ENCODE measurements at regions not wholly inside any gene's neighbourhood (a gene's known extent, or its start where the extent isn't known, plus 50 kb on each side); places are given as distances from the start of the nearest gene placed in this dataset.
A peak's percentile ranks its signal among the peaks of the same experiment; 100 is the strongest.
"Not testable (repeated sequence)": the region's sequence is repeated elsewhere in the genome, so short reads cannot be mapped to it uniquely, and the experiment has no call there.

- H3K27ac ChIP-seq; CTCF ChIA-PET; H3K4me1 ChIP-seq; POLR2A ChIA-PET; H3K9me3 ChIP-seq; H3K4me2 ChIP-seq; H3K4me3 ChIP-seq; ATAC-seq; DNase-seq (ENCODE audit: low read depth in 1 of 2, low spot score in 1 of 2); FAIRE-seq: not testable (repeated sequence)
- TF ChIP-seq ZFP36 (IDR thresholded peaks at IDR 0.05; ENCODE audit: borderline replicate concordance, partially characterized antibody): peak; percentile 82
- WGBS (ENCODE audit: missing lambda C conversion rate): 0% methylated on average over 1 of the region's 1 CpG
Observed at GRCh38 chr10:109809954-109810353, 113.4 kb downstream of the XPNPEP1 start.

- H3K9me3 ChIP-seq; FAIRE-seq; POLR2A ChIA-PET; H3K4me1 ChIP-seq; ATAC-seq; CTCF ChIA-PET; DNase-seq (ENCODE audit: low read depth in 1 of 2, low spot score in 1 of 2); H3K4me3 ChIP-seq; H3K27ac ChIP-seq; H3K4me2 ChIP-seq: not testable (repeated sequence)
- WGBS (ENCODE audit: missing lambda C conversion rate): 18% methylated on average over 11 of the region's 14 CpGs
Observed at GRCh38 chr10:109801191-109801590, 122.1 kb downstream of the XPNPEP1 start.

- Histone ChIP-seq H3K27ac (no peak overlapping the region), H3K4me3 (no peak overlapping the region), H3K4me2 (no peak overlapping the region), H3K4me1 (no peaks in the 10 kb centered on the region), H3K9me3 (no peaks in the 10 kb centered on the region)
- FAIRE-seq (no peak), ATAC-seq (no peak), DNase-seq (ENCODE audit: low read depth in 1 of 2, low spot score in 1 of 2) (no peak)
- ChIA-PET CTCF (no interaction called here), POLR2A (no interaction called here)
- 51% methylated on average over 4 of the region's 4 CpGs for WGBS (ENCODE audit: missing lambda C conversion rate)
- TF ChIP-seq REST (IDR thresholded peaks at IDR 0.05) (no peak), ESRRA (IDR thresholded peaks at IDR 0.05; ENCODE audit: borderline replicate concordance, low read length) (no peak), CBX2 (IDR thresholded peaks at IDR 0.05; ENCODE audit: borderline replicate concordance, low read depth) (no peak), ATOH8 (CRISPR knock-in tag; IDR thresholded peaks at IDR 0.05; ENCODE audit: low read depth) (no peak), MAX (IDR thresholded peaks at IDR 0.05) (no peak), KDM1A (IDR thresholded peaks at IDR 0.05; ENCODE audit: low read depth) (no peak), ZSCAN20 (CRISPR knock-in tag; IDR thresholded peaks at IDR 0.05) (no peak), FOXS1 (CRISPR knock-in tag; IDR thresholded peaks at IDR 0.05) (no peak), SREBF2 (IDR thresholded peaks at IDR 0.05) (no peak)
Observed at GRCh38 chr10:109790647-109791046, 132.7 kb downstream of the XPNPEP1 start.

GRCh38 chr10:109784236-109784635 lies 139.1 kb downstream of the XPNPEP1 start:
- FAIRE-seq: no peak
- Histone ChIP-seq H3K9me3 (no peaks in the 10 kb centered on the region), H3K4me3 (no peak overlapping the region), H3K27ac (no peak overlapping the region), H3K4me2 (no peak overlapping the region), H3K4me1 (no peaks in the 10 kb centered on the region)
- TF ChIP-seq FOXS1 (CRISPR knock-in tag; IDR thresholded peaks at IDR 0.05) (no peak), ELK1 (IDR thresholded peaks at IDR 0.05; ENCODE audit: low read depth, low read length) (no peak), NFE2L2 (conservative IDR thresholded peaks at IDR 0.05; ENCODE audit: low read length) (no peak), KDM5A (IDR thresholded peaks at IDR 0.05) (no peak), TP53 (CRISPR knock-in tag; IDR thresholded peaks at IDR 0.05) (no peak), HOXA7 (CRISPR knock-in tag; IDR thresholded peaks at IDR 0.05) (no peak), PHF8 (IDR thresholded peaks at IDR 0.05; ENCODE audit: borderline replicate concordance, low read depth) (no peak), JUN (IDR thresholded peaks at IDR 0.05) (no peak), HOXB5 (CRISPR knock-in tag; IDR thresholded peaks at IDR 0.05) (no peak), EHMT2 (IDR thresholded peaks at IDR 0.05; ENCODE audit: low read depth) (no peak), CBX8 (IDR thresholded peaks at IDR 0.05) (no peak), CHD4 (IDR thresholded peaks at IDR 0.05; ENCODE audit: borderline replicate concordance) (no peak), CEBPB (IDR thresholded peaks at IDR 0.05) (no peak), EHF (CRISPR knock-in tag; IDR thresholded peaks at IDR 0.05) (no peak), PBX3 (IDR thresholded peaks at IDR 0.05) (no peak), NPAS2 (CRISPR knock-in tag; IDR thresholded peaks at IDR 0.05; ENCODE audit: borderline replicate concordance) (no peak), RARB (CRISPR knock-in tag; IDR thresholded peaks at IDR 0.05) (no peak), CHD2 (IDR thresholded peaks at IDR 0.05; ENCODE audit: low read length, partially characterized antibody) (no peak)
- ATAC-seq: no peak
- POLR2A ChIA-PET: no interaction called here
- WGBS (ENCODE audit: missing lambda C conversion rate): 0% methylated on average over 3 of the region's 3 CpGs
- CTCF ChIA-PET: interaction anchor here (0.6 kb wide), 1 partner anchor 10 kb away, joined by 3 read pairs; no protein-coding TSS in a partner anchor
- no peak for DNase-seq (ENCODE audit: low read depth in 1 of 2, low spot score in 1 of 2)
